ENCODE measurements at regions not wholly inside any gene's neighbourhood (a gene's known extent, or its start where the extent isn't known, plus 50 kb on each side); places are given as distances from the start of the nearest gene placed in this dataset.

DNA sequence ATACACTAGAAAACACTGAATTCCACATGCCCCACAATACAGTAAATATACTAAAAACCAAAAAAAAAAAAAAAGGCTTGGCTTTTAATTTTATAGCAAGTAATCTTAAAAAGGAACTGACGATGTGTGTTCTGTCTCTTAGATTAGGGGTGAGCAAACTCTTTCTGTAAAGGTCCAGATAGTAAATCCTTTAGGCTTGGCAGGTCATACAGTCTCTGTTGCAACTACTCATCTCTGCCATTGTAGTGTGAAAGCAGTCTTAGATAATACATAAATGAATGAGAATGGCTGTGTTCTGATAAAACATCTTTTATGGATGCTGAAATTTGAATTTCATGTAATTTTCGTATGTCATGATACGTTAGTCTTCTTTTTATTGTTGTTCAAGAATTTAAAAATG is 150.2 kb downstream of the SLC30A10 start:
- TF ChIP-seq, protein P1, sequence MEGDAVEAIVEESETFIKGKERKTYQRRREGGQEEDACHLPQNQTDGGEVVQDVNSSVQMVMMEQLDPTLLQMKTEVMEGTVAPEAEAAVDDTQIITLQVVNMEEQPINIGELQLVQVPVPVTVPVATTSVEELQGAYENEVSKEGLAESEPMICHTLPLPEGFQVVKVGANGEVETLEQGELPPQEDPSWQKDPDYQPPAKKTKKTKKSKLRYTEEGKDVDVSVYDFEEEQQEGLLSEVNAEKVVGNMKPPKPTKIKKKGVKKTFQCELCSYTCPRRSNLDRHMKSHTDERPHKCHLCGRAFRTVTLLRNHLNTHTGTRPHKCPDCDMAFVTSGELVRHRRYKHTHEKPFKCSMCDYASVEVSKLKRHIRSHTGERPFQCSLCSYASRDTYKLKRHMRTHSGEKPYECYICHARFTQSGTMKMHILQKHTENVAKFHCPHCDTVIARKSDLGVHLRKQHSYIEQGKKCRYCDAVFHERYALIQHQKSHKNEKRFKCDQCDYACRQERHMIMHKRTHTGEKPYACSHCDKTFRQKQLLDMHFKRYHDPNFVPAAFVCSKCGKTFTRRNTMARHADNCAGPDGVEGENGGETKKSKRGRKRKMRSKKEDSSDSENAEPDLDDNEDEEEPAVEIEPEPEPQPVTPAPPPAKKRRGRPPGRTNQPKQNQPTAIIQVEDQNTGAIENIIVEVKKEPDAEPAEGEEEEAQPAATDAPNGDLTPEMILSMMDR (IDR thresholded peaks at IDR 0.05): no peak
- no peak for TF ChIP-seq POLR2A (IDR thresholded peaks at IDR 0.05; ENCODE audit: low read length)
- TF ChIP-seq ZNF302 (CRISPR knock-in tag; IDR thresholded peaks at IDR 0.05): no peak
- TF ChIP-seq, protein P2, sequence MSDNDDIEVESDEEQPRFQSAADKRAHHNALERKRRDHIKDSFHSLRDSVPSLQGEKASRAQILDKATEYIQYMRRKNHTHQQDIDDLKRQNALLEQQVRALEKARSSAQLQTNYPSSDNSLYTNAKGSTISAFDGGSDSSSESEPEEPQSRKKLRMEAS (IDR thresholded peaks at IDR 0.05): no peak

Data from A549 (cell line).